Kidney (tissue), 13 donors: ENCODE measurements at regions not wholly inside any gene's neighbourhood (a gene's known extent, or its start where the extent isn't known, plus 50 kb on each side); places are given as distances from the start of the nearest gene placed in this dataset.
A peak's percentile ranks its signal among the peaks of the same experiment; 100 is the strongest.

Experiments used
- DNase-seq, 5 donors: peaks; one replicate each; pipeline ENCODE4 v3.0.0-alpha.2; 2013 to 2020
- FAIRE-seq: peaks from 2 replicates; lab custom pipeline; 2012; peaks lifted over from hg19 to GRCh38; lab: Jason Lieb, UNC
- H3K27ac ChIP-seq, 2 donors: one replicate each; pipeline ENCODE4 v1.7.0; 2013; ENCODE audit warnings: low read depth in 2 of 2, low read length in 2 of 2, inconsistent platforms in 1 of 2
- H3K27me3 ChIP-seq: one replicate; pipeline ENCODE4 v1.7.1; 2013; ENCODE audit warnings: low read length, inconsistent platforms; ENCODE audit not compliant: control insufficient read depth, insufficient read depth
- H3K36me3 ChIP-seq, 3 donors: one replicate each; pipeline versions ENCODE4 v1.7.0 to v1.7.1; 2013; ENCODE audit warnings: low read length in 3 of 3, control low read depth in 1 of 3, inconsistent platforms in 1 of 3; ENCODE audit not compliant: insufficient read depth in 3 of 3, control insufficient read depth in 2 of 3
- H3K4me1 ChIP-seq, 3 donors: one replicate each; pipeline versions ENCODE4 v1.7.0 to v1.7.1; 2013; ENCODE audit warnings: low read length in 3 of 3, inconsistent platforms in 1 of 3, low read depth in 1 of 3; ENCODE audit not compliant: control insufficient read depth in 2 of 3, insufficient read depth in 2 of 3
- H3K4me3 ChIP-seq, 3 donors: one replicate each; pipeline versions ENCODE4 v1.7.0 to v1.8.1; 2013; ENCODE audit warnings: low read length in 3 of 3, control low read depth in 1 of 3, inconsistent platforms in 1 of 3
- H3K9ac ChIP-seq, 3 donors: one replicate each; pipeline versions ENCODE4 v1.7.0 to v1.7.1; 2013; ENCODE audit warnings: low read length in 3 of 3, control low read depth in 1 of 3, inconsistent platforms in 1 of 3
- H3K9me3 ChIP-seq, 3 donors: one replicate each; pipeline versions ENCODE4 v1.7.0 to v1.7.1; 2013; ENCODE audit warnings: low read length in 3 of 3, control low read depth in 1 of 3, inconsistent platforms in 1 of 3; ENCODE audit not compliant: control insufficient read depth in 2 of 3, insufficient read depth in 1 of 3
- intact Hi-C: fragments of 100-400 bp; cut with DNase I; formaldehyde crosslinking; loops from one replicate; pipeline ENCODE4 v1.11.1; 2022
- TF ChIP-seq, protein P1 (sequence below): IDR thresholded peaks from 3 replicates; pipeline ENCODE4 v1.5.1; 2012; ENCODE audit warnings: mild to moderate bottlenecking, moderate library complexity, borderline replicate concordance; ENCODE audit not compliant: insufficient read depth; ENCODE audit errors: extremely low read depth
- donor health status: control.
- donor health status: control.
- donor health status: control.
- donor health status: control.
- donor health status: control.
- donor health status: DM: yes; HTN: yes; CAD: no.
- donor health status: Normal renal cell carcinoma (clear cell type).

DNA sequence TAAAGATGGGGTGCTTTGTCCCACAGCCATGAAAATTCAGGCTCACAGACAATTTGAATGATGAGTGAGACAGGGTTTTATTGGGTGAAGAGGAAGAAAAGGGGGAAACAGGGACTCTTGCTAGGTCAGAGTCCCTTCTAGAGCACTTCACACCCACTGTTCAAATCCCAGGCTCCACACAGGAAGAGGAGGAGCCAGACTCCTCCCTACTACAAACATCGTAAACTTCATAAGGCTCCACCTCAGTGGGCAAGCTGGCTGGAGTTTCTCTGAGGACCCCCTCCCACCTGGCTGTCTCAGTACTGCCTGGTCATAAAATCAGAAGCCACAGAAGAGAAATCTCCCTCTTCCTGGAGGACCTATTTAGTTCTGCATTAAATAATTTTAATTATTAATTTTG, 80.3 kb upstream of the KCNMB2 start:
- intact Hi-C loops, result no loop called here
- DNase-seq (peak in 1 of 5 donors; percentile 16), FAIRE-seq (no peak)
- Histone ChIP-seq H3K4me1 (peaks cover 0 to 2% (median 2%) of the 10 kb centered on the region in 3 donors), H3K27ac (no peak overlapping the region), H3K9me3 (no peaks in the 10 kb centered on the region), H3K9ac (no peak overlapping the region), H3K36me3 (no peaks in the 10 kb centered on the region), H3K27me3 (no peaks in the 10 kb centered on the region), H3K4me3 (no peak overlapping the region)
- TF ChIP-seq, protein P1, sequence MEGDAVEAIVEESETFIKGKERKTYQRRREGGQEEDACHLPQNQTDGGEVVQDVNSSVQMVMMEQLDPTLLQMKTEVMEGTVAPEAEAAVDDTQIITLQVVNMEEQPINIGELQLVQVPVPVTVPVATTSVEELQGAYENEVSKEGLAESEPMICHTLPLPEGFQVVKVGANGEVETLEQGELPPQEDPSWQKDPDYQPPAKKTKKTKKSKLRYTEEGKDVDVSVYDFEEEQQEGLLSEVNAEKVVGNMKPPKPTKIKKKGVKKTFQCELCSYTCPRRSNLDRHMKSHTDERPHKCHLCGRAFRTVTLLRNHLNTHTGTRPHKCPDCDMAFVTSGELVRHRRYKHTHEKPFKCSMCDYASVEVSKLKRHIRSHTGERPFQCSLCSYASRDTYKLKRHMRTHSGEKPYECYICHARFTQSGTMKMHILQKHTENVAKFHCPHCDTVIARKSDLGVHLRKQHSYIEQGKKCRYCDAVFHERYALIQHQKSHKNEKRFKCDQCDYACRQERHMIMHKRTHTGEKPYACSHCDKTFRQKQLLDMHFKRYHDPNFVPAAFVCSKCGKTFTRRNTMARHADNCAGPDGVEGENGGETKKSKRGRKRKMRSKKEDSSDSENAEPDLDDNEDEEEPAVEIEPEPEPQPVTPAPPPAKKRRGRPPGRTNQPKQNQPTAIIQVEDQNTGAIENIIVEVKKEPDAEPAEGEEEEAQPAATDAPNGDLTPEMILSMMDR, result no peak

DNA sequence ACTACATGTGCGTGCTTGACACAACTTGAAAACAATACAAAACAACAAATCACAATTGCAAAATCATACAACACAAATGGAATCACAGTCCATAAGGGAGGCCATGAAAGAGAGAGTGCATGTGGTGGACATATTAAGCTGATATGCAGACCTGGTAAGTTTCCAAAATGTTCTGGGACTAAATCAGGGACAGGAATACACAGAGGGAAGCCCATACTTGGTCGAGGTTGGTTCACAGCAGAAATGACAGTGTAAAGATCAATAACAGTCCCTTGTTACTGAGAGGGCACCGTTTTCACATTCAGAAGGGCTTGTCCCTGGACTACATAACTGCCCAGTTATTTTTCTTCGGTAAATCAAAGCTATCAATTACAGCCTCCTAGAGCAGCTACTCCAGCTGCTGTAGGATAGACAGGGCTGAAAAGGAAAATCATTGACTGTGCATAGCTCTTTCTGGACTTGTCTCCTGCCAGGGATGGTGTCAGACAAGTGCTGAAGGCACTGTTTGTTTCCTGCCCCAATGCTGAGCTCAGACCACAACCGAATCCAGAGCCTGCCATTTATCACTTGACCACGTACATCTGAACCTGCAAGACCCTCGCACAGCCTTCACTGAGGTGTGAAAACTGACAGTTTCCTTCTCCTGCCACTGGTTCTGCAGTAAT, 79.5 kb upstream of the KCNMB2 start:
- TF ChIP-seq, protein P1, result no peak
- Histone ChIP-seq H3K9me3 (no peaks in the 10 kb centered on the region), H3K36me3 (no peaks in the 10 kb centered on the region), H3K27me3 (no peaks in the 10 kb centered on the region), H3K27ac (no peak overlapping the region), H3K4me1 (peaks cover 0 to 2% (median 2%) of the 10 kb centered on the region in 3 donors), H3K9ac (no peak overlapping the region), H3K4me3 (no peak overlapping the region)
- intact Hi-C loops, result no loop called here
- DNase-seq, result peak in 3 of 5 donors; percentile 29 to 53 (median 41)
- no peak for FAIRE-seq

DNA sequence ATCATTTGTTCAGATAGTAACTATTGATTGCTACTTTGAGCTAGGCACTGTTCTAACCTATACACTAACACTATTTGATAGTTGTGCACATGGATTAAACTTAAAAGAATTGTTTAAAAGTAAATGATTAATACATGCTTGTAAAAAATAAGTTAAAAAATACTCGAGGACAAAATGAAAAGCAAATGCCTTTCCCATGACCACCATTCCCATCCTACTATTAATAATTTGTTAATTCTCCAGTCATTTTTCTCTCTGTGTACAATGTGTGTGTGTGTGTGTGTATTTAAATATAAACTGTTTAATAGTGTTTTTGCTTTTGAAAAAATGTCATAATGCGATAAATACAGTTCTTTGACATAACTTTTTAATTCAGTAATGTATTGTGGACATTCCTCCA, 78.7 kb upstream of the KCNMB2 start:
- FAIRE-seq (no peak), DNase-seq (no peak)
- no peaks in the 10 kb centered on the region for H3K27me3 ChIP-seq
- H3K27ac ChIP-seq, result no peak overlapping the region
- no peak overlapping the region for H3K4me3 ChIP-seq
- TF ChIP-seq, protein P1, result no peak
- peaks cover 0 to 2% (median 2%) of the 10 kb centered on the region in 3 donors for H3K4me1 ChIP-seq
- intact Hi-C loops, result no loop called here
- H3K9ac ChIP-seq, result no peak overlapping the region
- no peaks in the 10 kb centered on the region for H3K36me3 ChIP-seq
- no peaks in the 10 kb centered on the region for H3K9me3 ChIP-seq
